ENCODE measurements at regions not wholly inside any gene's neighbourhood (a gene's known extent, or its start where the extent isn't known, plus 50 kb on each side); places are given as distances from the start of the nearest gene placed in this dataset.

GRCh38 chr4:159041054-159042034, 61.5 kb upstream of the RAPGEF2 start:
- Mint-ChIP-seq H3K36me3 (ENCODE audit: insufficient read depth, unreplicated experiment) (peaks cover 6% of the 10 kb centered on the region), H3K9me3 (ENCODE audit: unreplicated experiment) (no peaks in the 10 kb centered on the region), H3K4me1 (ENCODE audit: low read depth, unreplicated experiment) (peaks cover 7% of the 10 kb centered on the region), H3K4me3 (ENCODE audit: unreplicated experiment) (no peak overlapping the region), H3K27me3 (ENCODE audit: insufficient read depth, unreplicated experiment) (no peaks in the 10 kb centered on the region), H3K27ac (ENCODE audit: unreplicated experiment) (no peak overlapping the region)
- Histone ChIP-seq H3K27me3 (replicated peaks; ENCODE audit: control insufficient read depth, insufficient read depth, low read length) (no peaks in the 10 kb centered on the region), H3K9me3 (no peaks in the 10 kb centered on the region), H3K36me3 (ENCODE audit: control insufficient read depth, insufficient read depth, low read length) (no peaks in the 10 kb centered on the region), H3K4me3 (ENCODE audit: low read depth, low read length) (no peak overlapping the region), H3K4me1 (peaks cover 3% of the 10 kb centered on the region)
- BruUV-seq (replicated peaks), result no TSS peak
- no peak for DNase-seq
- CTCF ChIA-PET, result no interaction called here
- TF ChIP-seq CTCF (IDR thresholded peaks at IDR 0.05; ENCODE audit: insufficient read depth in 1 of 2, low read depth in 1 of 2, low read length in 1 of 2, severe bottlenecking in 1 of 2, unreplicated experiment in 1 of 2), result no peak
- intact Hi-C loops (cut with micrococcal nuclease; ENCODE audit: unreplicated experiment), result loop anchor here (10.0 kb wide), 1 partner anchor 367 kb away; the partner anchor contains the start of genes C4orf46 and ETFDH
- POLR2A ChIA-PET, result interaction anchor here (0.6 kb wide), 1 partner anchor 183 kb away, joined by 3 read pairs; no protein-coding TSS in a partner anchor

- TF ChIP-seq CTCF (IDR thresholded peaks at IDR 0.05; ENCODE audit: insufficient read depth in 1 of 2, low read depth in 1 of 2, low read length in 1 of 2, severe bottlenecking in 1 of 2, unreplicated experiment in 1 of 2), result no peak
- H3K36me3 Mint-ChIP-seq (ENCODE audit: insufficient read depth, unreplicated experiment), result peaks cover 6% of the 10 kb centered on the region
- no peak overlapping the region for H3K4me3 ChIP-seq (ENCODE audit: low read depth, low read length)
Observed at GRCh38 chr4:159042097-159042605, 60.7 kb upstream of the RAPGEF2 start.

GRCh38 chr4:159042868-159043267, 60.0 kb upstream of the RAPGEF2 start:
- H3K9me3 ChIP-seq, result no peaks in the 10 kb centered on the region
- intact Hi-C loops (cut with micrococcal nuclease; ENCODE audit: unreplicated experiment), result loop anchor here (10.0 kb wide), 1 partner anchor 368 kb away; the partner anchor contains the start of genes C4orf46 and ETFDH
- no peak overlapping the region for H3K4me3 ChIP-seq (ENCODE audit: low read depth, low read length)
- TF ChIP-seq CTCF (IDR thresholded peaks at IDR 0.05; ENCODE audit: insufficient read depth in 1 of 2, low read depth in 1 of 2, low read length in 1 of 2, severe bottlenecking in 1 of 2, unreplicated experiment in 1 of 2), result no peak
- Mint-ChIP-seq H3K27me3 (ENCODE audit: insufficient read depth, unreplicated experiment) (no peaks in the 10 kb centered on the region), H3K4me3 (ENCODE audit: unreplicated experiment) (no peak overlapping the region), H3K4me1 (ENCODE audit: low read depth, unreplicated experiment) (peaks cover 16% of the 10 kb centered on the region), H3K27ac (ENCODE audit: unreplicated experiment) (no peak overlapping the region), H3K9me3 (ENCODE audit: unreplicated experiment) (no peaks in the 10 kb centered on the region), H3K36me3 (ENCODE audit: insufficient read depth, unreplicated experiment) (peaks cover 6% of the 10 kb centered on the region)
- no peaks in the 10 kb centered on the region for H3K36me3 ChIP-seq (ENCODE audit: control insufficient read depth, insufficient read depth, low read length)
- DNase-seq, result no peak
- ChIA-PET POLR2A (no interaction called here), CTCF (no interaction called here)
- H3K27me3 ChIP-seq (replicated peaks; ENCODE audit: control insufficient read depth, insufficient read depth, low read length), result no peaks in the 10 kb centered on the region
- peaks cover 18% of the 10 kb centered on the region for H3K4me1 ChIP-seq
- no TSS peak for BruUV-seq (replicated peaks)

More at GRCh38 chr4:159042097-159042605, 60.7 kb upstream of the RAPGEF2 start:
- Mint-ChIP-seq H3K27me3 (ENCODE audit: insufficient read depth, unreplicated experiment) (no peaks in the 10 kb centered on the region), H3K4me3 (ENCODE audit: unreplicated experiment) (no peak overlapping the region), H3K27ac (ENCODE audit: unreplicated experiment) (no peak overlapping the region), H3K9me3 (ENCODE audit: unreplicated experiment) (no peaks in the 10 kb centered on the region), H3K4me1 (ENCODE audit: low read depth, unreplicated experiment) (peaks cover 9% of the 10 kb centered on the region)
- intact Hi-C loops (cut with micrococcal nuclease; ENCODE audit: unreplicated experiment), result loop anchor here (10.0 kb wide), 1 partner anchor 367 kb away; the partner anchor contains the start of genes C4orf46 and ETFDH
- Histone ChIP-seq H3K36me3 (ENCODE audit: control insufficient read depth, insufficient read depth, low read length) (no peaks in the 10 kb centered on the region), H3K27me3 (replicated peaks; ENCODE audit: control insufficient read depth, insufficient read depth, low read length) (no peaks in the 10 kb centered on the region), H3K9me3 (no peaks in the 10 kb centered on the region), H3K4me1 (peaks cover 11% of the 10 kb centered on the region)
- CTCF ChIA-PET, result no interaction called here
- no peak for DNase-seq
- no TSS peak for BruUV-seq (replicated peaks)
- POLR2A ChIA-PET, result no interaction called here

Measured in Caco-2 (cell line).